ENCODE measurements at regions not wholly inside any gene's neighbourhood (a gene's known extent, or its start where the extent isn't known, plus 50 kb on each side); places are given as distances from the start of the nearest gene placed in this dataset.

- H3K27me3 ChIP-seq (ENCODE audit: control insufficient read depth in 3 of 3, insufficient read depth in 3 of 3, low read length in 2 of 3) = no peaks in the 10 kb centered on the region
- DNase-seq = no peak
- no peaks in the 10 kb centered on the region for H3K9me3 ChIP-seq (ENCODE audit: control insufficient read depth in 4 of 4, insufficient read depth in 3 of 4, low read length in 3 of 4)
- no peak overlapping the region for H3K9ac ChIP-seq (ENCODE audit: insufficient read depth in 1 of 2, low read length in 2 of 2)
- no peaks in the 10 kb centered on the region for H3K36me3 ChIP-seq (ENCODE audit: control insufficient read depth in 4 of 4, insufficient read depth in 4 of 4, low read length in 4 of 4)
- H3K27ac ChIP-seq (ENCODE audit: low read depth in 1 of 2, low read length in 1 of 2) = no peak overlapping the region
- ATAC-seq (ENCODE audit: insufficient read depth, low FRiP score) = no peak
- TF ChIP-seq CTCF (IDR thresholded peaks at IDR 0.05; ENCODE audit: control extremely low read depth, extremely low read depth) = no peak
- no peak overlapping the region for H3K4me3 ChIP-seq
- H3K4me1 ChIP-seq (ENCODE audit: control insufficient read depth in 5 of 5, insufficient read depth in 5 of 5, low read length in 5 of 5) = no peaks in the 10 kb centered on the region
- WGBS, 2 donors = 53 to 59% methylated on average over 3 of the region's 3 CpGs
Measured at GRCh38 chr16:49216593-49216992, 65.0 kb downstream of the CBLN1 start.

GRCh38 chr16:49213594-49213993 lies 68.0 kb downstream of the CBLN1 start:
- TF ChIP-seq CTCF (IDR thresholded peaks at IDR 0.05; ENCODE audit: control extremely low read depth, extremely low read depth) = no peak
- H3K36me3 ChIP-seq (ENCODE audit: control insufficient read depth in 4 of 4, insufficient read depth in 4 of 4, low read length in 4 of 4) = no peaks in the 10 kb centered on the region
- peaks cover 0 to 2% (median 0%) of the 10 kb centered on the region in 4 donors for H3K9me3 ChIP-seq (ENCODE audit: control insufficient read depth in 4 of 4, insufficient read depth in 3 of 4, low read length in 3 of 4)
- H3K4me3 ChIP-seq = no peak overlapping the region
- ATAC-seq (ENCODE audit: insufficient read depth, low FRiP score) (no peak), DNase-seq (no peak)
- no peaks in the 10 kb centered on the region for H3K27me3 ChIP-seq (ENCODE audit: control insufficient read depth in 3 of 3, insufficient read depth in 3 of 3, low read length in 2 of 3)
- no peak overlapping the region for H3K27ac ChIP-seq (ENCODE audit: low read depth in 1 of 2, low read length in 1 of 2)
- 48 to 70% methylated on average over 5 of the region's 5 CpGs for WGBS, 2 donors
- no peak overlapping the region for H3K9ac ChIP-seq (ENCODE audit: insufficient read depth in 1 of 2, low read length in 2 of 2)
- no peaks in the 10 kb centered on the region for H3K4me1 ChIP-seq (ENCODE audit: control insufficient read depth in 5 of 5, insufficient read depth in 5 of 5, low read length in 5 of 5)

GRCh38 chr16:49204191-49204590 lies 77.4 kb downstream of the CBLN1 start:
- no peak for ATAC-seq (ENCODE audit: insufficient read depth, low FRiP score)

More at GRCh38 chr16:49204191-49204590, 77.4 kb downstream of the CBLN1 start:
- no peak overlapping the region for H3K4me3 ChIP-seq
- DNase-seq = no peak
- no peaks in the 10 kb centered on the region for H3K36me3 ChIP-seq (ENCODE audit: control insufficient read depth in 4 of 4, insufficient read depth in 4 of 4, low read length in 4 of 4)
- WGBS, 2 donors = 80 to 84% methylated on average over 4 of the region's 4 CpGs
- no peak overlapping the region for H3K9ac ChIP-seq (ENCODE audit: insufficient read depth in 1 of 2, low read length in 2 of 2)
- no peak for TF ChIP-seq CTCF (IDR thresholded peaks at IDR 0.05; ENCODE audit: control extremely low read depth, extremely low read depth)
- H3K9me3 ChIP-seq (ENCODE audit: control insufficient read depth in 4 of 4, insufficient read depth in 3 of 4, low read length in 3 of 4) = no peaks in the 10 kb centered on the region
- no peaks in the 10 kb centered on the region for H3K27me3 ChIP-seq (ENCODE audit: control insufficient read depth in 3 of 3, insufficient read depth in 3 of 3, low read length in 2 of 3)
- H3K4me1 ChIP-seq (ENCODE audit: control insufficient read depth in 5 of 5, insufficient read depth in 5 of 5, low read length in 5 of 5) = no peaks in the 10 kb centered on the region
- H3K27ac ChIP-seq (ENCODE audit: low read depth in 1 of 2, low read length in 1 of 2) = no peak overlapping the region
